Breast epithelium (tissue), 3 donors: ENCODE measurements at regions not wholly inside any gene's neighbourhood (a gene's known extent, or its start where the extent isn't known, plus 50 kb on each side); places are given as distances from the start of the nearest gene placed in this dataset.

ENCODE experiments used
- CTCF ChIP-seq, 3 donors: fragments of 450-650 bp; IDR thresholded peaks; one replicate each; pipeline ENCODE4 v1.5.1; 2016 to 2017; ENCODE audit warnings: antibody characterized with exemption in 3 of 3, mild to moderate bottlenecking in 3 of 3, moderate library complexity in 3 of 3
- POLR2A ChIP-seq: fragments of 450-650 bp; IDR thresholded peaks from one replicate; pipeline ENCODE4 v1.6.1; 2016; ENCODE audit warnings: antibody characterized with exemption, mild to moderate bottlenecking, moderate library complexity
- POLR2AphosphoS5 ChIP-seq, 3 donors: sonication (generic); formaldehyde crosslinking; IDR thresholded peaks; one replicate each; pipeline ENCODE4 v1.6.1; 2017; ENCODE audit warnings: antibody characterized with exemption in 3 of 3

DNA sequence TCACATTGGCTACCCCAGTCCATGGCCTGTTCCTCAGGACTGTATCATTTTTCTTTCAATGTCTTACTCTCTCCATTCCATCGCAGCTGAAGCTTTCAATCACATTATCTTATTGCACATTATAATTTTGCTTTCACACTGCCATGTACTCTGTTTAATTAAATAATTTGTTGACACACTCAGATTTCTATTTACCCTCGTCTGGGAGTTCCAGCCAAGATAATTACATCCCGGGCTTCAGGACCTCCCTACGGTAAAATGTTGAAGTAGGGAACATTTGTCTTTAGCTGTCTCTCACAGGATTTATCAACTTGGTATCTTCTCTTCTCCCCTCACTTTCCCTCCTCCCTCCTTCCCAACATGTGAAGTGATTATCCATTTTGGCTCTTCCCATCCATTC is 177.2 kb upstream of the RASSF8 start:
- TF ChIP-seq POLR2A (no peak), CTCF (IDR thresholded peaks at IDR 0.05) (no peak), POLR2AphosphoS5 (IDR thresholded peaks at IDR 0.05) (no peak)
